ENCODE measurements at regions not wholly inside any gene's neighbourhood (a gene's known extent, or its start where the extent isn't known, plus 50 kb on each side); places are given as distances from the start of the nearest gene placed in this dataset.
"Not testable (repeated sequence)": the region's sequence is repeated elsewhere in the genome, so short reads cannot be mapped to it uniquely, and the experiment has no call there.

- no peak for TF ChIP-seq MAFK (IDR thresholded peaks at IDR 0.05; ENCODE audit: partially characterized antibody)
- no peak for TF ChIP-seq SREBF2 (IDR thresholded peaks at IDR 0.05)
These were observed 139.4 kb upstream of the CPHXL start (continued) for GRCh38 chr16:75865736-75866135.

DNA sequence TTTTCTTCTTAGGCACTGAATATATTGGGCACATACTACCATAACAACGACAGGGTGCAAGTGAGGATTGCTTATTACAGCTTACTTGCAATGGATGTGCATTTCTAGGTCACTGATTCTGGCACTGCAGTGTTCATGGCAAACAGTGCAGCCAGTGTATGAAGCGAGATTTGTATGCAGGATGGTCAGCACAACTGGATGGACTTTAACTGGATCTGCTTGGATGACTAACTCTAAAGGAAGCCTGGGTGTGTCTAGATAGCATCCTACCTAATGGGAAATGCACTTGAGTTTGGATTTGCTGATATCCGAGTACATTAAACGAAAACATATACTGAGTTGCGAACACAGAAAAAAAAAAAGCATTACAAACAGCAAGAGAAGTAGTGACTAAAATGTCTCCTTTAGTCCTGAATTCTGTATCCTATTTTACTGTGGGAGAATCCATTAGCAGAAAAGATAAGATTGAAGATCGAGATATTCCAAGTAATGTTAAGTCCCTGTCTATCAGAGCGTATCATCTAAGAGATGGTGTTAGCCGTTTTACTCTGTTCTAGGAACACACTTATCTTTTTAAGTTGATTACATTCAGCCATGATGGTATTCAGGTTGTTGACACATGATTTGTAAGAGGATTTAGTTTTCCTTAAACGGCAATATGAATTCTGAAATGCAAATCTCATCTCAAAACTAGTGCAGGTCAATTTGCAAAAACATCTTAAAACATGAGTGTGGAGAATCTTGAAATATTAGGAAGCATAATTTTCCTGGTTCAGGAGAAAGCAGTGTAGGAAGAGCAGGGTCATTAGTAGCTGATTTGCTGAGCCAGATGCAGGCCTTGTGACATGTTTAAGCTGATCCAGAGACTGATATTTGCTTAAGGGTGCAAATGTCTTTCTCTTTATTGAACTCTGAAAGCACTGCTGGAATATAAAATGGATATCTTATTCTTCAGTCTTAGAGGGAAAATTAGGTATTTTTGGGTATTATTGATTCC, 142.6 kb upstream of the CPHXL start:
- Histone ChIP-seq H3K4me1 (no peaks in the 10 kb centered on the region), H3K4me3 (no peak overlapping the region), H3K27ac (no peak overlapping the region), H3K4me2 (no peak overlapping the region), H3K9me3 (no peaks in the 10 kb centered on the region)
- WGBS (ENCODE audit: missing lambda C conversion rate): 34% methylated on average over 9 of the region's 9 CpGs
- ChIA-PET POLR2A (no interaction called here), CTCF (no interaction called here)
- FAIRE-seq (no peak), DNase-seq (ENCODE audit: low read depth in 1 of 2, low spot score in 1 of 2) (no peak), ATAC-seq (no peak)
- no peak for TF ChIP-seq MAZ (IDR thresholded peaks at IDR 0.05; ENCODE audit: borderline replicate concordance, low read depth, low read length)

DNA sequence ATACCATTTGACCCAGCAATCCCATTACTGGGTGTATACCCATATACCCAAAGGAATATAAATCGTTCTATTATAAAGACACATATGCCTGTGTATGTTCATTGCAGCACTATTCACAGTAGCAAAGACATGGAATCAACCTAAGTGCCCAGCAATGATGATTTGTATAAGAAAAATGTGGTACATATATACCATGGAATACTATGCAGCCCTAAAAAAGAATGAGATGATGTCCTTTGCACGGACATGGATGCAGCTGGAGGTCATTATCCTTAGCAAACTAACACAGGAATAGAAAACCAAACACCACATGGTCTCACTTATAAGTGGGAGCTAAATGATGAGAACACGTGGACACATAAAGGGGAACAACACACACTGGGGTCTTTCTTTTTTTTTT, 155.0 kb upstream of the CPHXL start:
- FAIRE-seq; CTCF ChIA-PET; ATAC-seq; H3K4me3 ChIP-seq; H3K9me3 ChIP-seq; H3K27ac ChIP-seq; H3K4me2 ChIP-seq; POLR2A ChIA-PET; H3K4me1 ChIP-seq; DNase-seq (ENCODE audit: low read depth in 1 of 2, low spot score in 1 of 2): not testable (repeated sequence)
- WGBS (ENCODE audit: missing lambda C conversion rate): 18% methylated on average over 3 of the region's 3 CpGs

DNA sequence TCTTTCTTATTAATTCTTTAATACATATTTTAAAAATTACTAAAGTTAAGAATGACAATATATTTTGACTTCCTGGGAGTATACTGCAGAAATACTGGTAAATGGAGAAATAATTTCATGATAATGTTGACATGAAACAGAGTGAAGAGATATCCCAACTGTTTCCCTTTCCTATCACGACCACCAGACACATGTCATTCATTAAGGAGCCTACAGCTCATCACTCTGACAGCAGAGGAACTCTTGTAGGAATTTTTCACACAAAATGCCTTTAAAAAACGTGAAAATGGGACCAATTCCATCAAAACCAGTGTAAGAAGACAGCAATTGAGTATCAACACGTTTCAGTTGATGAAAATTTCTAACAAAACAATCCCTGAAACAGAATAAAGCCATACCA, 172.9 kb upstream of the CPHXL start:
- no peaks in the 10 kb centered on the region for H3K9me3 ChIP-seq
- no peak overlapping the region for H3K27ac ChIP-seq
- FAIRE-seq (no peak), DNase-seq (ENCODE audit: low read depth in 1 of 2, low spot score in 1 of 2) (no peak), ATAC-seq (no peak)
- ChIA-PET CTCF (no interaction called here), POLR2A (no interaction called here)
- no peak overlapping the region for H3K4me2 ChIP-seq
- H3K4me3 ChIP-seq: no peak overlapping the region
- no peak for TF ChIP-seq CBX2 (IDR thresholded peaks at IDR 0.05; ENCODE audit: borderline replicate concordance, low read depth)
- no peak for TF ChIP-seq POLR2A (IDR thresholded peaks at IDR 0.05; ENCODE audit: low read length)
- TF ChIP-seq TP53 (CRISPR knock-in tag; IDR thresholded peaks at IDR 0.05): no peak
- no peak for TF ChIP-seq NPAS2 (CRISPR knock-in tag; IDR thresholded peaks at IDR 0.05; ENCODE audit: borderline replicate concordance)
- TF ChIP-seq GATA3 (IDR thresholded peaks at IDR 0.05; ENCODE audit: borderline replicate concordance): no peak
- TF ChIP-seq TFCP2L1 (CRISPR knock-in tag; IDR thresholded peaks at IDR 0.05): no peak
- no peak for TF ChIP-seq RFX5 (IDR thresholded peaks at IDR 0.05)
- no peak for TF ChIP-seq CEBPB (IDR thresholded peaks at IDR 0.05)
- no peak for TF ChIP-seq MAZ (IDR thresholded peaks at IDR 0.05; ENCODE audit: borderline replicate concordance, low read depth, low read length)
- no peak for TF ChIP-seq MAX (IDR thresholded peaks at IDR 0.05)
- TF ChIP-seq SREBF2 (IDR thresholded peaks at IDR 0.05): no peak
- TF ChIP-seq MYC (IDR thresholded peaks at IDR 0.05; ENCODE audit: borderline replicate concordance, low read length): no peak
- TF ChIP-seq MAFK (IDR thresholded peaks at IDR 0.05; ENCODE audit: partially characterized antibody): no peak
- no peak for TF ChIP-seq USF2 (IDR thresholded peaks at IDR 0.05)
- no peak for TF ChIP-seq NR3C1 (IDR thresholded peaks at IDR 0.05)
- TF ChIP-seq FOSB (CRISPR knock-in tag; IDR thresholded peaks at IDR 0.05): no peak
- 2% methylated on average over 3 of the region's 3 CpGs for WGBS (ENCODE audit: missing lambda C conversion rate)
- H3K4me1 ChIP-seq: no peaks in the 10 kb centered on the region

DNA sequence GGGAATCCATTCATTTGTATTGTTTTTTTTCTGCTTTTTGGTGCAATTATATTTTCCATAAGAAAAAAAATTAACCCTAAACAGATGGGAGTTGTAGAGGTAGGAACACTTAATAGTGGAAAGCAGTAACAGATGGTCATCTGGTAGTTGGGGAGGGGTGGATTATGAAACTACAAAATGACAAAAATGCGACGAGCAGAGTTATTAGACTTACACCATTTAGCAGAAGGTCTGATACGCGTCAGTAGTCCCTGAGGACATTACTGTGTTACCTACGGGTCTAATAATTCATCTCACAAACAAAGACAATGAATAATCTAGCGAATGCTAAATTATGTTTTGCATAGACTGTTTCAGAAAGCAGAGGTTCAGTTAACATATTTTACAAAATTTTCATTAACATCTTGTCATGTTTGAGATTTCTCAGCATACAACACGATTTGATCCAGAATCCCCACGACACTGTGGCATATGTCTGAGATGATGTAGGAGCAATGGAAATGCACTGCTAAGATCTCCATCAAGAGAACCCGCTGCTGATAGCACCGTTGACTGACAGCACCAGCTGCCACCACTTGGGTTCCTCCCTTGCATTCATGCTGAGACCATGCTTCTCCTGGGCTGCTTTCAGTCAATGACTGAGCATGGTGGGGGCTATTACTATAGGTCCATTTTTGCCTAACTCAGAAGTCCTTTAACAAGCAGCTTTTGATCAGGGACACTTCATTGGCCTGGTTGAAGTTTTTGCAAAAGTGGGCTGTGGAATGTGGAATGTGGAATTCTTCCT, 182.2 kb upstream of the CPHXL start:
- Histone ChIP-seq H3K4me2 (no peak overlapping the region), H3K4me1 (no peaks in the 10 kb centered on the region), H3K4me3 (no peak overlapping the region), H3K27ac (no peak overlapping the region), H3K9me3 (no peaks in the 10 kb centered on the region)
- ATAC-seq: no peak
- POLR2A ChIA-PET: no interaction called here
- no peak for DNase-seq (ENCODE audit: low read depth in 1 of 2, low spot score in 1 of 2)
- WGBS (ENCODE audit: missing lambda C conversion rate): 28% methylated on average over 10 of the region's 10 CpGs
- CTCF ChIA-PET: no interaction called here
- no peak for TF ChIP-seq ZC3H11A (IDR thresholded peaks at IDR 0.05)
- TF ChIP-seq KDM1A (IDR thresholded peaks at IDR 0.05; ENCODE audit: low read depth): no peak
- no peak for FAIRE-seq
